ENCODE measurements at regions not wholly inside any gene's neighbourhood (a gene's known extent, or its start where the extent isn't known, plus 50 kb on each side); places are given as distances from the start of the nearest gene placed in this dataset.
"Not testable (repeated sequence)": the region's sequence is repeated elsewhere in the genome, so short reads cannot be mapped to it uniquely, and the experiment has no call there.

GRCh38 chr2:223282221-223282620, 230.2 kb downstream of the KCNE4 start:
- no peak overlapping the region for H3K4me3 ChIP-seq (ENCODE audit: low read depth, low read length)
- no peak for DNase-seq (ENCODE audit: low read depth)
- TF ChIP-seq CTCF (conservative IDR thresholded peaks at IDR 0.05; ENCODE audit: low read depth, low read length), result no peak

- no peak overlapping the region for H3K4me3 ChIP-seq (ENCODE audit: low read depth, low read length)
- DNase-seq (ENCODE audit: low read depth), result no peak
Observed at GRCh38 chr2:223283329-223283728, 231.3 kb downstream of the KCNE4 start.

GRCh38 chr2:223283771-223284170, 231.8 kb downstream of the KCNE4 start:
- DNase-seq (ENCODE audit: low read depth), result no peak
- no peak for TF ChIP-seq CTCF (conservative IDR thresholded peaks at IDR 0.05; ENCODE audit: low read depth, low read length)
- no peak overlapping the region for H3K4me3 ChIP-seq (ENCODE audit: low read depth, low read length)

More at GRCh38 chr2:223283329-223283728, 231.3 kb downstream of the KCNE4 start:
- TF ChIP-seq CTCF (conservative IDR thresholded peaks at IDR 0.05; ENCODE audit: low read depth, low read length), result no peak

GRCh38 chr2:223285370-223286265, 233.6 kb downstream of the KCNE4 start:
- no peak overlapping the region for H3K4me3 ChIP-seq (ENCODE audit: low read depth, low read length)
- no peak for DNase-seq (ENCODE audit: low read depth)
- TF ChIP-seq CTCF (conservative IDR thresholded peaks at IDR 0.05; ENCODE audit: low read depth, low read length), result no peak

GRCh38 chr2:223294756-223295155, 242.8 kb downstream of the KCNE4 start:
- no peak for DNase-seq (ENCODE audit: low read depth)
- no peak for TF ChIP-seq CTCF (conservative IDR thresholded peaks at IDR 0.05; ENCODE audit: low read depth, low read length)
- H3K4me3 ChIP-seq (ENCODE audit: low read depth, low read length), result no peak overlapping the region

- no peak overlapping the region for H3K4me3 ChIP-seq (ENCODE audit: low read depth, low read length)
- peak; percentile 3 for DNase-seq (ENCODE audit: low read depth)
- TF ChIP-seq CTCF (conservative IDR thresholded peaks at IDR 0.05; ENCODE audit: low read depth, low read length), result no peak
Observed at GRCh38 chr2:223297788-223298187, 245.8 kb downstream of the KCNE4 start.

GRCh38 chr2:223298329-223298728, 246.3 kb downstream of the KCNE4 start:
- not testable (repeated sequence) for DNase-seq (ENCODE audit: low read depth); H3K4me3 ChIP-seq (ENCODE audit: low read depth, low read length)
